ENCODE measurements at regions not wholly inside any gene's neighbourhood (a gene's known extent, or its start where the extent isn't known, plus 50 kb on each side); places are given as distances from the start of the nearest gene placed in this dataset.
"Not testable (repeated sequence)": the region's sequence is repeated elsewhere in the genome, so short reads cannot be mapped to it uniquely, and the experiment has no call there.

- not testable (repeated sequence) for TF ChIP-seq EP300, POLR2A, POLR2AphosphoS5 (IDR thresholded peaks at IDR 0.05)
- TF ChIP-seq, protein P1, sequence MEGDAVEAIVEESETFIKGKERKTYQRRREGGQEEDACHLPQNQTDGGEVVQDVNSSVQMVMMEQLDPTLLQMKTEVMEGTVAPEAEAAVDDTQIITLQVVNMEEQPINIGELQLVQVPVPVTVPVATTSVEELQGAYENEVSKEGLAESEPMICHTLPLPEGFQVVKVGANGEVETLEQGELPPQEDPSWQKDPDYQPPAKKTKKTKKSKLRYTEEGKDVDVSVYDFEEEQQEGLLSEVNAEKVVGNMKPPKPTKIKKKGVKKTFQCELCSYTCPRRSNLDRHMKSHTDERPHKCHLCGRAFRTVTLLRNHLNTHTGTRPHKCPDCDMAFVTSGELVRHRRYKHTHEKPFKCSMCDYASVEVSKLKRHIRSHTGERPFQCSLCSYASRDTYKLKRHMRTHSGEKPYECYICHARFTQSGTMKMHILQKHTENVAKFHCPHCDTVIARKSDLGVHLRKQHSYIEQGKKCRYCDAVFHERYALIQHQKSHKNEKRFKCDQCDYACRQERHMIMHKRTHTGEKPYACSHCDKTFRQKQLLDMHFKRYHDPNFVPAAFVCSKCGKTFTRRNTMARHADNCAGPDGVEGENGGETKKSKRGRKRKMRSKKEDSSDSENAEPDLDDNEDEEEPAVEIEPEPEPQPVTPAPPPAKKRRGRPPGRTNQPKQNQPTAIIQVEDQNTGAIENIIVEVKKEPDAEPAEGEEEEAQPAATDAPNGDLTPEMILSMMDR (IDR thresholded peaks at IDR 0.05) = not testable (repeated sequence)
These were observed 208.5 kb downstream of the SPIN4 start for GRCh38 chrX:63142588-63142987.

All from upper lobe of left lung (tissue), 4 donors.